Thyroid gland (tissue), 4 donors: ENCODE measurements at regions not wholly inside any gene's neighbourhood (a gene's known extent, or its start where the extent isn't known, plus 50 kb on each side); places are given as distances from the start of the nearest gene placed in this dataset.

Experiments used
- POLR2A ChIP-seq, 2 donors: fragments of 450-650 bp; IDR thresholded peaks; one replicate each; pipeline ENCODE4 v1.6.1; 2017; ENCODE audit warnings: antibody characterized with exemption in 2 of 2, mild to moderate bottlenecking in 2 of 2, moderate library complexity in 1 of 2
- TF ChIP-seq, protein P1 (sequence below), 6 experiments: fragments of 200-600 bp in 3 of 6; fragments of 450-650 bp in 3 of 6; sonication (generic) in 3 of 6; IDR thresholded peaks; one replicate each; pipeline ENCODE4 v1.5.1; 2016 to 2019; ENCODE audit warnings: antibody characterized with exemption in 6 of 6, mild to moderate bottlenecking in 2 of 6, inconsistent platforms in 1 of 6, moderate library complexity in 1 of 6

DNA sequence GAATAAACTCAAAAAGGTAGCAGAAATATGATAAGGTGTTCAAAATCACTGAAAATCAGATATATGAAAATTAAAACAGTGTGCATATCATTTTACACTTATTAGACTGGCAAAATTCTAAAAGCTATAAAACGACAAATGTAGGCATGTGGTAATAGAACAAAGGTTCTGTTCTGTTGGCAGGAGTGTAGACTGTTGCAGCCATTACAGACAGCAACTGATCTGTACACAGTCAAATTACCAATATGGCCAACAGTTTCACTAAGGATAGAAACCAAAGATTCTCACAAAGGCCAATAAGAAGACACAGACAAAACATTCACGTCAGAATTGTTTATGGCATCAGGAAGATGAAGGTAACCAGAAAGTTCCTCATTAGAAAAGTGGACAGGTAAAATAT is 112.8 kb upstream of the PLS3 start:
- TF ChIP-seq, protein P1, sequence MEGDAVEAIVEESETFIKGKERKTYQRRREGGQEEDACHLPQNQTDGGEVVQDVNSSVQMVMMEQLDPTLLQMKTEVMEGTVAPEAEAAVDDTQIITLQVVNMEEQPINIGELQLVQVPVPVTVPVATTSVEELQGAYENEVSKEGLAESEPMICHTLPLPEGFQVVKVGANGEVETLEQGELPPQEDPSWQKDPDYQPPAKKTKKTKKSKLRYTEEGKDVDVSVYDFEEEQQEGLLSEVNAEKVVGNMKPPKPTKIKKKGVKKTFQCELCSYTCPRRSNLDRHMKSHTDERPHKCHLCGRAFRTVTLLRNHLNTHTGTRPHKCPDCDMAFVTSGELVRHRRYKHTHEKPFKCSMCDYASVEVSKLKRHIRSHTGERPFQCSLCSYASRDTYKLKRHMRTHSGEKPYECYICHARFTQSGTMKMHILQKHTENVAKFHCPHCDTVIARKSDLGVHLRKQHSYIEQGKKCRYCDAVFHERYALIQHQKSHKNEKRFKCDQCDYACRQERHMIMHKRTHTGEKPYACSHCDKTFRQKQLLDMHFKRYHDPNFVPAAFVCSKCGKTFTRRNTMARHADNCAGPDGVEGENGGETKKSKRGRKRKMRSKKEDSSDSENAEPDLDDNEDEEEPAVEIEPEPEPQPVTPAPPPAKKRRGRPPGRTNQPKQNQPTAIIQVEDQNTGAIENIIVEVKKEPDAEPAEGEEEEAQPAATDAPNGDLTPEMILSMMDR (IDR thresholded peaks at IDR 0.05), result no peak
- no peak for TF ChIP-seq POLR2A (IDR thresholded peaks at IDR 0.05)
